Stimulated activated CD4-positive, alpha-beta T cell treated with anti-CD3 and anti-CD28 coated beads, Interleukin-15, amount 100 ng/mL, for 24 hours (primary cell): ENCODE measurements at regions not wholly inside any gene's neighbourhood (a gene's known extent, or its start where the extent isn't known, plus 50 kb on each side); places are given as distances from the start of the nearest gene placed in this dataset.
"Not testable (repeated sequence)": the region's sequence is repeated elsewhere in the genome, so short reads cannot be mapped to it uniquely, and the experiment has no call there.

Experiments
- DNase-seq: peaks from one replicate; pipeline ENCODE4 v3.0.0-alpha.2; 2020

DNA sequence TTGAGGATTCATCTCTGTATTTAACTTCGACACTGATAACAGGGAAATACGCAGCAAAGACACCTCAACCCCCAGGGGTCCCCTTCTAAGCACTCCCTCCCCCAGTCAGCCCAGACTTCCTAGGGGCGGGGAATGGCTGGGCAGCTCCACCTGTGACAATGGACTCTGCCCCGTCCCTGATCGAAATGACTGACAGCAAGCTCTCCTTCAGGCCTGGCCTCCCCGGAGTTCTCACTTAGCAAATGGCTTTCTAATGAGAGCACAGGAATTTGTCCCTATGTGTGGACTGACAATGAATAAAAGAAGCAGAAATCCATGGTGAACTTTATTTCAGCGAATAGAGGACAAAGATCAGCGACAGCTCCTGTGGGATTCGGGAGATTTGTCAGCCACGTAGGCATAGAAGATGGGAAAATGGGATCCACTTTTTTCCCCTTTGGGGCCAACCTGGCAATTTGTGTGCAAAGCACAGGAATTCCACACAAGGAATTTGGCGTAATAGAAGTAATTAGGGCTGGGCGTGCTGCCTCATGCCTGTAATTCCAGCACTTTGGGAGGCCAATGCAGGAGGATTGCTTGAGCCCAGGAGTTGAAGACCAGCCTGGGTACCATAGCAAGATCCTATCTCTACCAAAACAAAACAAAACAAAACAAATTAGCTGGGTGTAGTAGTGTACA, 63.8 kb downstream of the TNFAIP2 start:
- DNase-seq: no peak

DNA sequence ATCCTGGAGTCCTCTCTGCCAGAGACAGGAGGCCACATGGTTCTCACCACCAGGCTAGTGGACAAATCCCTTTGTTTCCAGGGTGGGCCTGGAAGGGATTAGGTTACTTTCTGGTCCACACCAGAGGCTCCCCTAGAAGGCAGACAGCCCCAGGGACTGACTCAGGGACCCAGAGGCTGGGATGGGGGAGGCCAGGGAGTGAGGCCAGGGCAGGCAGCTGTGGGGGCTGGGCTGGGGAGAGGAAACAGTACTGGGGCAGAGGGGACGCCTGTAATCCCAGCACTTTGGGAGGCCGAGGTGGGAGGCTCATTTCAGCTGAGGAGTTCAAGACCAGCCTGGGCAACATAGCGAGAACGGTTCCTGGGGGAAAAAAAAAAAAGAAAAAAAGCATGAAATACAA, 64.7 kb downstream of the TNFAIP2 start:
- no peak for DNase-seq

DNA sequence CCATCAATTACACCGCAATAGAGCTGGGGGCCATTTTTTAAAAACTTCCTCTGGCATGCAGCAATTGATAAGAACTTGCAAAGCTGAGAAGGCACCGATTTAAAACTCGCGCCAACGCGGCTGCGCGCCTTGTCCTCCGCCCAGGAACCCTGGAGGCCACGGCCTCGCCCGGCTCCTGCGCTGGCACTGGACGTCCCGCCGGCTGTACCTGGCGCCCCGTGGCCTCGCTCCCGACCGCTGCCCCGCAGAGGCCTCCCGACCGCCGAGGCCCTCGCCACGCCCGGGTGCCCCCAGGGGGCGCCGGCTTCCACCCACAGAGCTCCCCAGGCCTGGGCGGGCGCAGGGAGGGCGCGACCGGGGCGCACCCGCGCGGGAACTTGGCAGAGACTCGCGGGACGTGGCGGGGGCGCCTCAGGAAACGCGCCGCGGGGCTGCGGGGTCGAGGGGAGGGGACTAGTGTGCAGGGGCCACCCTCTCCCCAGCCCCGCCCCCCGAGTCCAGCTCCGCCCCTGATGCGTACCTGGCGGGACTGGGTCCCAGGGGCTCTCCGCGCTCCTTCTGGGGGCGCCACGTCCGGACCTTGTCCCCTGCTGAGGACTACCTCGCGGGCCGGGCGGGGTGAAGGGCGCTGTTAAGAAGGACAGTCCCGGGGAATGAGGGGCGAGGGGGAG, 65.7 kb downstream of the TNFAIP2 start:
- DNase-seq: peak; percentile 45

DNA sequence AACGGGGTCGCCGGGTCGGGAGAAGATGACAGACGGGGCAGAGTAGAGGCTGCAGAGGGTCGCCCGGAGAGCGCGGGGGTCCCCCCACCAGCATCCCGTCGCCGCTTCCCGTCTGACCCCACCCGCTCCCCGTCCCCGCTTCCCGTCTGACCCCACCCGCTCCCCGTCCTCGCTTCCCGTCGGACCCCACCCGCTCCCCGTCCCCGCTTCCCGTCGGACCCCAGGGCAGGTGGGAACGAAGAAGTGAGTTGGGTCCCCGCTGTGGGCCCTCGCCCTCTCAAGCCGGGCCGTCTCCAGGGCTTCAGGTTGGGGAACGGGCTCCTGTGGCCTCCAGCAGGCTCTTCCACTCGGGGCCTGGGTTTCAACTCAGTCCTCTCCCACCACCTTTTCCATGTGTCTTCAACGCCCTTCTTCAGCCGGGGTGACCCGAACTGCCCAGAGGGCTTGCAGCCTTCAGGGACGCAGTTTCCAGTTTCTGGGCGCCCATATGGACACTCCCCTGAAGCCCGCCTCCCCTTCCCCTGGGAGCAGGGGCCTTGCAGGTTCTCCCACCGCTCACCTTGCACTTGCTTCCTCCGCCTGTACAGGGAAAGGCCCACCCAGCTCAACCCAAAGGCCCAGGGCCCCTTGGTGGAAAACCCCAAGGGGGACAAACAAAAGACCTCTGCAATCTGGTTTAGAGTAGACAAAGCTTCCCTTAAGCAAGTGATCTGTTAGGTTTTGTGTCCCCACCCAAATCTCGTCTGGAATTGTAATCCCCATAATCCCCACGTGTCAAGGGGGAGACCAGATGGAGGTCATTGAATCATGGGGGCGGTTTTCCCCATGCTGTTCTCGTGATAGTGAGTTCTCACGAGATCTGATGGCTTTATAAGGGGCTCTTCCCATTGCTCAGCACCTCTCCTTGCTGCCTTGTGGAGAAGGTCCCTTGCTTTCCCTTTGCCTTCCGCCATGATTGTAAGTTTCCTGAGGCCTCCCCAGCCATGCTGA, 66.5 kb downstream of the TNFAIP2 start:
- DNase-seq: no peak

DNA sequence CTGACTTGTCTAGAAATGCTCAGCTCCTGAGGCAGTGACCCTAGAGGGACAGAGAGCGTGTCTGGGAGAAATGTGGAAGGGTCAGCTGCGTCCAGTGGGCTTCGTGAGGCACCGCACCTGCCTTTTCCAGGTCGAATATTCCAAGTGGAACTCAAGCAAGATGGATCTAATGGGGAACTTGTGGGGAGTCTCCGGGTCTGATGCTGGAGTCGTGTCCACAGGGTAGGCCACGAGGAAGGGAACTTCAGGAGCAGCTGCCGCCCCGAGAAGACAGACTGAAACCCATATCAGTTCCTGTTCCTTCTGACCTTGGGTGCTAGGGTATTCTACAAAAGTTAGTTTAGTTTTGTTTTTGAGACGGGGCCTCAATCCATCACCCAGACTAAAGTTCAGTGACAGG, 67.5 kb downstream of the TNFAIP2 start:
- no peak for DNase-seq

DNA sequence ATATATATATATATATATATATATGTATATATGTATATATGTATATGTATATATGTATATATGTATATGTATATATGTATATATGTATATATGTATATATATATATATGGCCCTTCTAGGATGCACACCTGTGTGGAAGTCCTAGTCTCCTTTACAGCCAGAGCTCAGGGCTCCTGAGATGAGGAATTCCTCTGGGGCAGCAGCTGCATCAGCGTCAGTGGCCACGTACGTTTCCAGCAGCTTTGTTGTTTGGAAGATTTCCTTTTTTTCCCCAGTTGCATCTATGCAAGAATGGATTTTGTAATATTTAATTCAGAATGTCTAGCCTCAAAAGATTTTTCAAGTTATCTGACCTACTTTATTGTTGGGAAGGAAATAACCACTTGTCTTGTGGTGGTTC, 68.6 kb downstream of the TNFAIP2 start:
- DNase-seq: no peak

DNA sequence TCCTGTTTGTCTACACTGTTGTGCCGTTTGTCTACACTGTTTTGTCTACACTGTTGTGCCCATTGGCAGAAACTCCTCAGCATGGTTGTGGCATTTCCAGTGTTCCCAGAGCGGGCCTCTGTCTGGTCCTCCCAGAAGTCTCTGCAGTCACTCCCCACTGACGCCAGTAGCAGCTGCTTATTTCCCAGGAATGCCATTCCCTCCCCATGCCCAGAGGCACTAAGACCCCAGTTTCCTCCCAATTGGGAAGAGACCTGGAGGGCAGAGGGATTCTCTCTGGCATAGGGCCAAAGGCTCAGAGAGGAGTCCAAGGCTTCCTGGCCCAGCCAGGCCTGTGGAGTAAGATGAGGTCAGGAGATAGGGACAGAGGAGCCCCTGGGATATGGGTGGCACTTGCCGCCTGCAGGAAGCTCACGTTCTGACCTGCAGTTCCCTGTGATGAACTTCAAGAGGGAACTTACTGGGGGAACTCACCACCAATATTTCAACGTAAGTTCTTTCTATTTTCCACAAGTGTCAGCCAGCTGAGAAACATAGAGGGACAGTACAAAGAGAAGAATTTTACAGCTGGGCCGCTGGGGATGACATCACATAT, 69.1 kb downstream of the TNFAIP2 start:
- DNase-seq: no peak

DNA sequence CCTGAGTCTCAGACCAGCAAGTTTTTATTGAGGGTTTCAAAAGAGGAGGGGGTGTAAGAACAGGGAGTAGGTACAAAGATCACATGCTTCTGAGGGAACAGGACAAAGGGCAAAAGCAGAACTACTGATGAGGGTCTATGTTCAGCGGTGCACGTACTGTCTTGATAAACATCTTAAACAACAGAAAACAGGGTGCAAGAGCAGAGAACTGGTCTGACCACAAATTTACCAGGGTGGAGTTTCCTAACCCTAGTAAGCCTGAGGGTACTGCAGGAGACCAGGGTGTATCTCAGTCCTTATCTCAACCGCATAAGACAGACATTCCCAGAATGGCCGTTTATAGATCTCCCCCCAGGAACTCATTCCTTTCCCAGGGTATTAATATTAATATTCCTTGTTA, 69.6 kb downstream of the TNFAIP2 start:
- DNase-seq: not testable (repeated sequence)

DNA sequence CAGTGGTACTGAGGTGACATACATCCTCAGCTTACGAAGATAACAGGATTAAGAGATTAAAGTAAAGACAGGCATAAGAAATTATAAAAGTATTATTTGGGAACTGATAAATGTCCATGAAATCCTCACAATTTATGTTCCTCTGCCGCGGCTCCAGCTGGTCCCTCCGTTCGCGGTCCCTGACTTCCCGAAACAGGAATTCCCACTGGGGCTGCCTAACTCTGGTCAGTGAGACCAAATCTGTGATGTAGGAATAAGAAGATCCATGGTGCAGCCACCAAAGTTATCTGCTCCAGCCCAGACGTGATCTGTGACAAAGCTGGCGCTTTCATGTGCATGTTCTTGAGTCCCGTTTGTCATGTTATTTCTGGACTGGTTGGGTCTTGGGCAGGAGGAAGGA, 70.2 kb downstream of the TNFAIP2 start:
- DNase-seq: not testable (repeated sequence)

DNA sequence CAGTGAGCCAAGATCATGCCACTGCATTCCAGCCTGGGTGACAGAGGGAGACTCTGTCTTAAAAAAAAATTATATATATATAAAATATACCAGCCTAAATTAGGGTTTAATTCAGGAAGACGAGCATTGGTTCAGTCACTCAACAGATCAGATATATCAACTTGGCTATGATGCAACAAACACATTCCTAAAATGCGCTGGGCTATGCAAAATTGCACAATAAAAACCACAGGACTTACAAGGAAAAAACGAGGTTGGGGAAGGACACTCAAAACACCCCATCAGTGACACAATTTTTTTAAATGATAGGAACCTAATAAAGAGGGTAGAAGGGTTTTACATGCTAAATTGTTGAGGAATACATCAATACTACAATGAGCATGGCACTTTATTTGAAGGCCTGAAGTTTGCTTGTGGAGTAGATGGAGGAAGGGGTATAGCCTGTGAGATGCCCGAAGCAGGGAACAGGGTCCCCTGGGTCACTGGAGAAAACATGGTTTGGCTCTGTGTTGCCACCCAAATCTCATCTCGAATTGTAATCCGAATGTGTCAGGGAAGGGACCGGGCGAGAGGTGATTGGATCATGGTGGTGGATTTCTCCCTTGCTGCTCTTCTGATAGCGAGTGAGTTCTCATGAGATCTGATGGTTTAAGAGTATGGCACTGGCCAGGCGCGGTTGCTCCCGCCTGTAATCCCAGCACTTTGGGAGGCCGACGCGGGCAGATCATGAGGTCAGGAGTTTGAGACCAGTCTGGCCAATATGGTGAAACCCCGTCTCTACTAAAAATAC, 71.2 kb downstream of the TNFAIP2 start:
- DNase-seq: no peak

DNA sequence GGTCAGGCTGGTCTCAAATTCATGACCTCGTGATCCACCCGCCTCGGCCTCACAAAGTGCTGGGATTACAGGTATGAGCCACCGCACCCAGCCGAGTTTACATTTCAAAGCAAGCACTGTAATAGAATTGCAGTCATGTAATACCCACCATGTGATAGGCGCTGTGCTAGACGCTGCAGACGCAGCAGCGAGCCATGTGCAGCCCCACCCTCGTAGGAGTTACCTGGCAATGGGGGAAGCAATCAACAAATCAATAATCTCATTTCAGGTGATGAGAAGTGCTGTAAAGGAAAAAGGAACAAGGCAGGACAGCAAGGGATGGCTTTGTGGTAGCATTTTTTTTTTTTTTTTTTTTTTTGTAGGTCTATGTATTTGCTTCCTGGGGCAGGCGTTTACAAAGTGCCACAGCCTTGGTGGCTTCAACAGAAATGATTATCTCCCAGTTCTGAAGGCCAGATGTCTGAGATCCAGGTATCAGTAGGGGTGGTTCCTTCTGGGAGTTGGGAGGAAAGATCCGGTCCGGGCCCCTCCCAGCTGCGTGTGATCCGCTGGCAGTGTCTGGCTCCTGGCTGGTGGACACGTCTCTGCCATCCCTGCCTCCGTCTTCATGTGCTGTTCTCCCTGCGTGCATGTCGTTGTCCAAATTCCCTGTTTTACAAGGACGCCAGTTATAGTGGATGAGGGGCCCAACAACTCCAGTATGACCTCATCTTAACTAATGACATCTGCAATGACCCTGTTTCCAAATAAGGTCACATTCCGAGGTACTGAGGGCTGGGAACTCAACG, 72.8 kb downstream of the TNFAIP2 start:
- no peak for DNase-seq

DNA sequence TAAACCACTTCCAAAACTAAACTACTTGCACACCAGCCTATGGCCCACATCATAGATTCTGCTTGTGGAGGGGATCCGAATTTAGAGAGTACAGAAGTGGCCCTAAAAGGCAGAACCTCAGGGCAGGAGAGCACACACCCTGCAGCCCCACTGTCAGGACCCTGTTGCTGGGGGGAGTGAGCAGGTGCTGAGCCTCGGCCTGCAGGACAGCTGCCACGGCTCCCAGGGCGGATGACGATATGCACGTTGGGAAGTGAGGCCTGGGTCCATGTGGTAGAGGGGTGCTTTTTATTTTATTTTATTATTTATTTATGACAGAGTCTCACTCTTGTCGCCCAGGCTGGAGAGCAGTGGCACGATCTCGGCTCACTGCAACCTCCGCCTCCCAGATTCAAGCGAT, 73.5 kb downstream of the TNFAIP2 start:
- DNase-seq: no peak

DNA sequence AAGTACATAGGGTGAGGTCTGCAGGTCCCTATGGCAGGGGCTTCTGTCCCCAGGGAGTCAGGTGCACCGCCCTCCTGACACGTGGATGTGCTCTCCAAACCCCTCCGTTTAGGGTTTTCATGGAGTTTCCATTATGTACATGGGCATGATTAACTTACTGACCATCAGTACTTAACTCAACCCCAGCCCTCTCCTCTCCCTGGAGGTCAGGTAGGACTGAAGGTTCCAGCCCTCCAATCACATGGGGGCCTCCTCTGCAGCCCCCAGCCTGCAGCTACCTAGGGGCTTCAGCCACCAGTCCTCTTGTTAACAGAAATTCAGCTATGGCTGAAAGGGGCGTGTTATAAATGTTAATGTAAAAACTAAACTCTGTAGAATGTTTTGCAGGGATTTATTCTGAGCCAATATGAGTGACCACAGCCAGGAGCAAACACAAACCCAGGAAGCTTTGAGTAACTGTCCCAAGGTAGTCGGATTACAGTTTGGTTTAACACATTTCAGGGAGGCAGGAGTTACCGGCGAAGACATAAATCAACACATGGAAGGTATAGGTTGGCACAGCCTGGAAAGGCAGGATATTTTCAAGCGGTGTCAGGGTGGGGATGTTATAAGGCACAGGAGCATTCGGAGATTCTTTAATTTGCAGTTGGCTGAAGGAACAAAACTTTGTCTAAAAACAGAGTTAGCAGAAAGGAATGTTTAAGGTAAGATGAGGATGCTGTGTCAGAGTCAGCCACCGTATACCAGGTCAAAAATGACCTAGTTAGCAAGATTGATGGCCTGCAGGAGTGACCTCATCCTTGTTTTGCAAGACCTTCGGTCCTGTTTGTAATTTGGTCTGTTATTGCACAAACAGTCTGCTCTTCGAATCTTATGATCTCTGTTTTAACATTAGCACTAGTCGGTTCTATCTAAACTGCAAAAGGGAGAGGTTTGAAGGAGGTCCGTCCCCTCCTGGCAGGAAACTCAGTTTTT, 75.2 kb downstream of the TNFAIP2 start:
- DNase-seq: no peak

DNA sequence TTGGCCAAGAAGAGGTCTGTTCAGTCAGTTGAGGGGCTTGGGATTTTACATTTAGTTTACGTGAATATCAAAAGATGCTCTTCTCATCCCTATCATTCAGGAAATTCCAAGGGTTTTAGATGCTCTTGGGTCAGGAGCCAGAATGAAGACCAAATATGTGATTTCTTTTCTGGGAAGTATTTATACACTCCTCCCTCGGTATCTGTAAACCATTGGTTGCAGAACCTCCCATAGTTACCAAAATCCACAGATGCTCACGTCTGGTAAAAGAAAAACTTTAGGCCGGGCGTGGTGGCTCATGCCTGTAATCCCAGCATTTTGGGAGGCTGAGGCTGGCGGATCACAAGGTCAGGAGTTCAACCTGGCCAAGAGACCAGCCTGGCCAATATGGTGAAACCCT, 75.9 kb downstream of the TNFAIP2 start:
- DNase-seq: no peak

DNA sequence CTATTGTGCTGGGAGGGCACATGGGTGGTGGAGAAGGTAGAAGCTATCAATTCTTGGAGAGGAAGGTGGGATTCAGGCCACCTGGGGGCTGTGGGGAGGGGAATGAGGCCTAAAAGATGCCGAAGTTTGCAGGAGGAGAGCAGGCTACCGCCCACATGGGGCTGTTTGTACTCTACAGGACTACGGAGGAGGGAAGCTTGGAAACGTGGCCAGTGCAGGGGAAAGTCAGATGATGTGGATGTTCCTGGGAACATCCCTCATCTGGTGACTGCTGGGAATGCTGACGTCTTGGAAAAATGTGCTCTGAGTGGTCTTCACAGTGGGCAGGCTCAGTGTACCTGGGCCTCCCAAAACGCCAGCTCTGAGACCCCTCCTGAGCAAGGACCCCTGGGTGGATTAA, 78.5 kb downstream of the TNFAIP2 start:
- no peak for DNase-seq

DNA sequence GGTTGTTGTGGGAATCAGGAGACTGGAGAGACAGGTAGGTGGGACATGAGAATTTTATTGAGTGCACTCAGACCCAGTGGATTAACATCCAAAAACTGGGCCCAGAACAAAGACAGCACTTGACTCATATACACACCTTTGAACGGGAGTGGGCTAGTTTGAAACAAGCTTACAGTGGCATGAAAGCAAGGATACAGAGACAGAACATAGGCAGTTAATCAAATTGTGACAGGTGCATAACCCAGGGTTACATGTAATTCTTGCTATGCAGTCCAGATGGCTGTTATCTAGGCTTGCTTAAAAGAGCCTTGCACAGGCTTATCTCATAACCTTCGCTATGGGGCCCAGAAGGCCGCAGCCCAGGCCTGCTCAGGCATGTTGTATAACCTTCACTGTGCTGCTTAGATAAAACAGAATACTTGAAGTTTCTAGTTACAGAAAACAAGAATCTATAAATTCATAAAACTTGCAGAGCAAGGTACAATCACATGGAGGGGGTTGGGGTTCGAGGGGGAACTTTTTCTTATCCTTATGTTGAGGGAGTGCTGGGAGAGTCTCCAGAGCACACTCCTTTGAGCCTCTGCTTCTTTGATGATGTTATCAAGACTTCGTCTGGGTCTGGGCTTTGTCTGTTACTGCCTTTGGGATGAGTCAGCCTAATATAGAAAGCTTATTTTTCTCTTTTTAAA, 81.7 kb downstream of the TNFAIP2 start:
- DNase-seq: no peak

DNA sequence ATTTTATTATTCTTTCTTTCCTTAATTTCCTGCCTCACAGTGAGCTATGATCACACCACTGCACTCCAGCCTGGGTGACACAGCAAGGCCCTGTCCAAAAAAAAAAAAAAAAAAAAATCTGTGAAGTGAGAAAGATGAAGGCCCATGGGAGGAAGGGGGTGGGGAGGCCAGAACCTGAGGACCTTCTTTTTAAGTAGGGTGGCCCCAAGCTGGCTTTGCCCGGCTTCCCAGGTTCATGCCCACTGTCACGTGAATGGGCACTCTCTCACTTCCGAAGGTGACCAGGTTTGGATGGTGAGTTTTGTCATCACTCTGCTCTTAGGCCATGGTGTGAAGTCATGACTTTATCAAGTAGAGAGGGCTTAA, 82.3 kb downstream of the TNFAIP2 start:
- DNase-seq: no peak

DNA sequence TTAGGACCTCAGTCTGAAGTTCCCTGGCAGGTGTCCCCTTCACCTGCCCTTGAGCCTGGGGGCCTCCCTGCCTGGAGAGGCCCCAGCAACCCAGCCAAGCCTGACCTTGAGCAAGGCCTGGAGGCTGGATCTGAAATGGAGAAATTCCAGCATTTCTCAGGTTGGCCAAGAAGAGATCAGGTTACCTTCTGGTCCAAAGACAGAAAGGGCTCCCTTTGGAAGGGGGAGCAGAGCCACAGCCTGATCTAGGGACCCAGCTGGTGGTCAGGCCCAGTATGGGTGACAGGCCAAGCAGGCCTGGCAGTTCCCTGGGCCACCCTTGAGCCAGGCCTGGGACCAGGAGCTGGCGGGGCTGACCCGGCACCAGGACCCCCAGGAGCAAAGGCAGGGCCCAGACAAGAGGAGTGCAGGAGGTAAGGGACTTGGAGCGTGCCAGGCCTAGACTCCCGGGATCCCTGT, 82.8 kb downstream of the TNFAIP2 start:
- DNase-seq: no peak

DNA sequence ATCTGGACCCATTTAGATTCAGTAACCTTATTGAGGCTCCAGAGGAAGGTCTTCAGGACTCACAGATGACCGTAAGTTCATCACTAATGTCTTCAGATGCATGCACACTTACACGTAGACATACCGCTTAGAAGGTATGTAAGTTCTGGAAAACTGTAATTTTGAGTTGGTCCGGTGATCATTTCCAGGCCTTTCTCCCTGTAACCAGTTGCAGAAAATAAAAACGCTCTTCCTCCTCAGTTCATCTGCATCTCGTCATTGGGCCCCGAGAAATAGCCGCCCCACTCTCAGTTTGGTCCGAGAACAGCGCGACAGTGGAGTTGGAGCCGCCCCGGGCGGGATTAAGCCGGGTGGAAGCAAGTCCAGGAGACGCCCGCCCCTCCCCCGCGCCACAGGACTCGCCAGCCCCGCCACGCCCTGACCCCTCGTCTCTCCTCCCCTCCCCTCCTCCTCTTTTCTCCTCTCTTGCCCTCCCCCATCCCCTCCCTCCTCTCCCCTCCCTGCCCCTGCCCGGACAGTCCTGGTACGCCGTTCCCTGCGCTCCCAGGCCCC, 83.7 kb downstream of the TNFAIP2 start:
- DNase-seq: no peak
